Psoas muscle (tissue), 7 donors: ENCODE measurements at regions not wholly inside any gene's neighbourhood (a gene's known extent, or its start where the extent isn't known, plus 50 kb on each side); places are given as distances from the start of the nearest gene placed in this dataset.

Experiments
- ATAC-seq, 4 donors: fragments of 200-7000 bp; cut with Tn5 transposase; one replicate each; pipeline ENCODE4 v1.9.1; 2020; ENCODE audit warnings: moderate library complexity in 3 of 4, mild to moderate bottlenecking in 2 of 4
- DNase-seq, 2 donors: peaks; one replicate each; pipeline ENCODE4 v3.0.0-alpha.2; 2020
- H3K27ac ChIP-seq: fragments of 200-600 bp; one replicate; pipeline ENCODE4 v1.8.0; 2022
- H3K27me3 ChIP-seq, 3 donors: fragments of 200-600 bp in 1 of 3; one replicate each; pipeline versions ENCODE4 v1.6.1 to v1.8.0; 2013 to 2022; ENCODE audit warnings: low read length in 2 of 3, mild to moderate bottlenecking in 2 of 3, moderate library complexity in 1 of 3; ENCODE audit not compliant: insufficient read depth in 3 of 3
- H3K36me3 ChIP-seq, 2 donors: fragments of 200-600 bp in 1 of 2; one replicate each; pipeline versions ENCODE4 v1.6.1 to v1.8.0; 2013 to 2022; ENCODE audit warnings: low read depth in 1 of 2, mild to moderate bottlenecking in 1 of 2, moderate library complexity in 1 of 2; ENCODE audit not compliant: insufficient read depth in 1 of 2
- H3K4me1 ChIP-seq: fragments of 200-600 bp; one replicate; pipeline ENCODE4 v1.8.0; 2022
- H3K4me3 ChIP-seq: fragments of 200-600 bp; one replicate; pipeline ENCODE4 v1.8.0; 2022; ENCODE audit warnings: mild to moderate bottlenecking
- H3K9me3 ChIP-seq: fragments of 200-600 bp; one replicate; pipeline ENCODE4 v1.8.0; 2022
- CTCF ChIP-seq: fragments of 200-600 bp; IDR thresholded peaks from one replicate; pipeline ENCODE4 v1.8.0; 2022; ENCODE audit warnings: antibody characterized with exemption
- WGBS, 3 donors: extraction: QIAGEN DNeasy Blood & Tissue Kit; methylation state at CpG; one replicate each; pipeline versions ENCODE4 v1.1.6 to v1.1.7; 2013; 5-methylcytosine and 5-hydroxymethylcytosine counted together
- intact Hi-C, 2 donors: fragments of 100-400 bp; cut with DNase I; formaldehyde crosslinking; loops; one replicate each; pipeline versions ENCODE4 v1.11.0 to v1.14.2; 2022
- donor health status: healthy with polysubstance abuse.
- donor health status: DM: no; HTN: no; CAD: no; lungs with moderate emphysema.
- donor health status: Bipolar disorder and iron deficiency.
- donor health status: healthy.
- donor health status: DM: yes; HTN: yes; CAD: no.
- donor health status: DM: no; HTN: no; CAD: no.
- donor health status: DM: yes; HTN: yes; CAD: no.

DNA sequence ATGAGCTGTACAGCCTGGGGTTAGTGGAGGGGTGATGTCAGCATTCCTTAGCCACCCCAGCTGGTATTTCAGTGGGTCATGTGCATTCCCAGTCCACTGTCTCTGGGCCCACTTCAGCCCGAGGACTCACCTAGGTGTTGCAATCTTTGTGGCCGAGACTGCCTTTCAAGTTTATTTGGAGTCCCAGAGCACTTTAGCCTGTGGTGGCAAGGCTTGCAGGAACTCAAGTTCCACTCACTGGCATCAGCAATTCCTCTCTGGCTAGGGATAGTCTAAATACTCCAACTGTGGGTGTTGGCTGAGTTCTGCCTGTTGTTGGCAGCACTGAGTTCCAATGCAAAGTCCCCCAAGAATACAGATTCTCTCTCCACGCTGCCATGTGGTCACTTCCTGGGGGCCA lies 191.6 kb upstream of the PGR start:
- H3K27me3 ChIP-seq, result no peaks in the 10 kb centered on the region
- H3K27ac ChIP-seq, result no peak overlapping the region
- no peaks in the 10 kb centered on the region for H3K9me3 ChIP-seq
- WGBS, 3 donors, result 72 to 82% (median 76%) methylated on average over 3 of the region's 3 CpGs
- no peaks in the 10 kb centered on the region for H3K4me1 ChIP-seq
- ATAC-seq (no peak), DNase-seq (no peak)
- TF ChIP-seq CTCF, result no peak
- no peak overlapping the region for H3K4me3 ChIP-seq
- no peaks in the 10 kb centered on the region for H3K36me3 ChIP-seq
- intact Hi-C loops, result no loop called here

DNA sequence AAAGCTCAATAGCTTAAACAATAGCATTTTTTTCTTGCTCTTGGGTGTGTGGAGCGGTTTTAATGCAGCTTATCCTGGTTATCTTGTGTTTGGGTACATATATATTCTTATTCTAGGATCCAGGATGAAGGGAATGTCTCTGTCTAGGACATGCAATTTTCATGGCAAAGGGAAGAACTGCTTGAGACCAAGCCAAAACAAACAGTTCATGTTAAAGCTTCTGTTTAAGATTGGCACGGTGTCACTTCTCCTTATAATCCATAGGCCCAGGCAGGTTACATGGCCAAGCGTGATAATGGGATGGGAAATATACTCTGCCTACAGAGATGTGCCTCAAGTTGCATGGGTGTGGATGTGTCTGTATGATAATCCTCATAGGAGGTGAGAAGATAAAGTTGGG lies 177.1 kb upstream of the PGR start:
- ATAC-seq, result no peak
- H3K9me3 ChIP-seq, result no peaks in the 10 kb centered on the region
- H3K27ac ChIP-seq, result no peak overlapping the region
- TF ChIP-seq CTCF, result no peak
- H3K4me1 ChIP-seq, result no peaks in the 10 kb centered on the region
- H3K36me3 ChIP-seq, result no peaks in the 10 kb centered on the region
- H3K4me3 ChIP-seq, result no peak overlapping the region
- 71 to 77% (median 77%) methylated on average over 3 of the region's 3 CpGs for WGBS, 3 donors
- no peak for DNase-seq
- intact Hi-C loops, result no loop called here
- H3K27me3 ChIP-seq, result no peaks in the 10 kb centered on the region

DNA sequence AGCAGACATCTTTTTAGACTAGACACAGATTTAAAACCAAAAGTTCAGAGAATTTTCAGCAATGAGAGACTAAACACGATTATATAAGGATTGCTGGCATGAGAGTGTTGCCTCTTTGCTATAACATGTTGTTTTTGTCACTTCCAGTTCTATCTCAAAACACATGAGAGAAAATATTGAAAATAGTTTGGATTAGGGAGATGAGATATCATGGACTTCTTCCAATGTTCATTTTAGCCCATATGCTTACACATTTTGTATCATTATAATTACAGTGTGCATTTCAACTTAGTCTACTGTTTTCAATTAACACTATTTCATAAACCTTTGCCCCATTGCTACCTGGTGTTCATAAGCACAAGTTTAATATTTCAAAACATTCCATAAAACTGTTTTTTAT lies 175.9 kb upstream of the PGR start:
- DNase-seq (no peak), ATAC-seq (no peak)
- WGBS, 3 donors, result 80 to 87% (median 82%) methylated on average over 1 of the region's 1 CpG
- Histone ChIP-seq H3K27me3 (no peaks in the 10 kb centered on the region), H3K9me3 (no peaks in the 10 kb centered on the region), H3K36me3 (no peaks in the 10 kb centered on the region), H3K27ac (no peak overlapping the region), H3K4me1 (no peaks in the 10 kb centered on the region), H3K4me3 (no peak overlapping the region)
- no peak for TF ChIP-seq CTCF
- intact Hi-C loops, result no loop called here

DNA sequence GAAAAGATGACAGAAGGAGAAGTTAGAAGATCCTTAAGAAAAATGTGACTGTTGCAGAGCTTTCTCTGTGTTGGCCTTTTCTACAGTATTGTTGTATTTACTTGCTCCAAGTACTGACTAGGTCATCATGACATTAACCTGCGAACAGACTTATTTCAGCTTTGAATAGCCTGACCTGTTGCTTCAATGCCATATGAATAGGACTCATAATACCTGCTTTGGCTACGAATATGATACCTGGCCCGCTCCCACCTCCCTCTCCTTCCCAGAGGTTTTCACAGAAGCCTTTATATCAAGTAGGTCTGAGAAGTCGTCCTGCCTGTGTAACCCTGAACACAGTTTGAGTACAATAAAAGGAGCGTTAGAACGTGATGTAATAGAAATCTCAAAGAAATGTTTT lies 169.6 kb upstream of the PGR start:
- Histone ChIP-seq H3K4me1 (no peaks in the 10 kb centered on the region), H3K36me3 (no peaks in the 10 kb centered on the region), H3K9me3 (no peaks in the 10 kb centered on the region), H3K27ac (no peak overlapping the region), H3K27me3 (no peaks in the 10 kb centered on the region), H3K4me3 (no peak overlapping the region)
- WGBS, 3 donors, result 75 to 84% (median 80%) methylated on average over 6 of the region's 6 CpGs
- no peak for TF ChIP-seq CTCF
- intact Hi-C loops, result no loop called here
- ATAC-seq, result no peak
- DNase-seq, result no peak

DNA sequence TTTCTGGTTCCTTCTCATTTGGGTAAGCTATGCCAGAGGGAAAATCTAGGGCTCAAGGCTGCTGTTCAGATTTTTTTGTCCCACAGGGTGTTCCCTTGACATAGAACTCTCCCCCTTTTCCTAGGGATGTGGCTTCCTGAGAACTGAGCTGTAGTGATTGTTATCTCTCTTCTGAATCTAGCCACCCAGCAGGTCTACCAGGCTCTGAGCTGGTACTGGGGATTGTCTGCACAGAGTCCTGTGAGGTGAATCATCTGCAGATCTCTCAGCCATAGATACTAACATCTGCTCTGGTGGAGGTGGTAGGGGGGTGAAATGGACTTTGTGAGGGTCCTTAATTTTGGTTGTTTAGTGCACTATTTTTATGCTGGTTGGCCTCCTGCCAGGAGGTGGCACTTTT lies 167.3 kb upstream of the PGR start:
- TF ChIP-seq CTCF, result no peak
- no peaks in the 10 kb centered on the region for H3K9me3 ChIP-seq
- intact Hi-C loops, result no loop called here
- no peak for ATAC-seq
- H3K27ac ChIP-seq, result no peak overlapping the region
- H3K4me3 ChIP-seq, result no peak overlapping the region
- no peaks in the 10 kb centered on the region for H3K36me3 ChIP-seq
- no peak for DNase-seq
- no peaks in the 10 kb centered on the region for H3K4me1 ChIP-seq
- H3K27me3 ChIP-seq, result no peaks in the 10 kb centered on the region
